T-cell (primary cell): ENCODE measurements at regions not wholly inside any gene's neighbourhood (a gene's known extent, or its start where the extent isn't known, plus 50 kb on each side); places are given as distances from the start of the nearest gene placed in this dataset.

Experiments used
- ATAC-seq, 4 experiments: fragments of 200-7000 bp in 3 of 4; fragments of 150-1000 bp in 1 of 4; cut with Tn5 transposase; replicated peaks in 1 of 4; 1 replicate in 3 of 4; 2 replicates in 1 of 4; pipeline ENCODE4 v1.10.0; 2021; ENCODE audit warnings: moderate library complexity in 3 of 4, mild to moderate bottlenecking in 2 of 4, moderate number of reproducible peaks in 1 of 4
- CTCF ChIA-PET, 2 donors: fragments of 300-600 bp; sonication (Branson Sonifier 250); formaldehyde crosslinking; loops; one replicate each; lab custom pipeline; 2022; ENCODE audit warnings: antibody characterized with exemption in 2 of 2; lab: Charles Lee
- POLR2A ChIA-PET, 2 donors: fragments of 300-600 bp; sonication (Branson Sonifier 250); formaldehyde crosslinking; loops; one replicate each; lab custom pipeline; 2022; ENCODE audit warnings: antibody characterized with exemption in 2 of 2; lab: Charles Lee
- DNase-seq, 35 experiments: peaks; one replicate each; pipeline versions ENCODE4 v3.0.0 to v3.0.0-alpha.2; 2013 to 2023
- H3K27ac ChIP-seq: one replicate; pipeline ENCODE4 v1.5.1; 2013; ENCODE audit warnings: low read length
- H3K27me3 ChIP-seq, 2 experiments: replicated peaks in 1 of 2; 1 replicate in 1 of 2; 2 replicates in 1 of 2; pipeline versions ENCODE4 v1.6.1 to v1.7.0; 2013; ENCODE audit warnings: low read length in 1 of 2, mixed read lengths in 1 of 2; ENCODE audit not compliant: control insufficient read depth in 2 of 2, insufficient read depth in 2 of 2; ENCODE audit errors: extremely low read depth in 1 of 2
- H3K36me3 ChIP-seq, 2 donors: 1 replicate in 1 of 2; 2 replicates in 1 of 2; pipeline versions ENCODE4 v1.6.1 to v1.7.0; 2013; ENCODE audit warnings: low read length in 1 of 2; ENCODE audit not compliant: control insufficient read depth in 2 of 2, insufficient read depth in 1 of 2; ENCODE audit errors: extremely low read depth in 1 of 2
- H3K4me1 ChIP-seq, 2 experiments: 1 replicate in 1 of 2; 2 replicates in 1 of 2; pipeline versions ENCODE4 v1.6.1 to v1.7.0; 2013; ENCODE audit warnings: low read length in 2 of 2, mixed read lengths in 1 of 2; ENCODE audit not compliant: insufficient read depth in 2 of 2, control insufficient read depth in 1 of 2; ENCODE audit errors: extremely low read depth in 1 of 2
- H3K4me3 ChIP-seq, 2 donors: 1 replicate in 1 of 2; 2 replicates in 1 of 2; pipeline versions ENCODE4 v1.5.1 to v1.7.0; 2013; ENCODE audit warnings: mild to moderate bottlenecking in 2 of 2, low read length in 1 of 2, moderate library complexity in 1 of 2; ENCODE audit not compliant: control insufficient read depth in 1 of 2; ENCODE audit errors: extremely low read depth in 1 of 2
- H3K9me3 ChIP-seq: 2 replicates; pipeline ENCODE4 v1.7.0; 2013
- H3K27ac Mint-ChIP-seq, 2 donors: one replicate each; pipeline ENCODE4 v1.8.0; 2020 to 2021; ENCODE audit warnings: mild to moderate bottlenecking in 2 of 2, mixed read lengths in 2 of 2
- H3K27me3 Mint-ChIP-seq, 2 donors: one replicate each; pipeline ENCODE4 v1.8.0; 2021 to 2022; ENCODE audit warnings: mixed read lengths in 2 of 2
- H3K36me3 Mint-ChIP-seq: one replicate; pipeline ENCODE4 v1.8.0; 2021; ENCODE audit warnings: mixed read lengths
- H3K4me1 Mint-ChIP-seq, 3 donors: one replicate each; pipeline ENCODE4 v1.8.0; 2020 to 2022; ENCODE audit warnings: mixed read lengths in 3 of 3, mild to moderate bottlenecking in 1 of 3
- H3K4me3 Mint-ChIP-seq, 3 donors: one replicate each; pipeline ENCODE4 v1.8.0; 2020 to 2022; ENCODE audit warnings: mild to moderate bottlenecking in 3 of 3, mixed read lengths in 3 of 3, moderate library complexity in 3 of 3
- H3K9me3 Mint-ChIP-seq, 3 donors: one replicate each; pipeline ENCODE4 v1.8.0; 2020 to 2022; ENCODE audit warnings: mixed read lengths in 3 of 3
- WGBS: methylation state at CpG from one replicate; pipeline ENCODE4 v1.1.5; 2013; ENCODE audit warnings: missing lambda C conversion rate; ENCODE audit not compliant: insufficient coverage; 5-methylcytosine and 5-hydroxymethylcytosine counted together

DNA sequence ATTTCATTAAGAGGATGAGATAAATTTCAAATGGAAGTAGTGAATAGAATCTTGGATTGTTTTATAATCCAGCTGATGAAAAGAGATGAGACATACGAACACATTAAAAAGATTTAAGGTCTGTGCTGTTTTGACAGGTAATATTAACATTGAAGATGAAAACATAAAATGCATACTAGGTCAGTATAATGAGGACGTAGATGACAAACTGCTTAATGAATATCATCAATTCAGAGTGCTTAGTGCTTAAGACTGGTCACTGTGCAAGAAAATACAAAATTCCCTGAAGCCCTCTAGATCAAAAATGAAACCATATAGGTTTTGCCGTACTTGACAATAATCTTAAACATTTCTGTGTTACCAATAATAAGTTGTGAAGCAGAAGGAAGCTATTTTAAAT is 173.4 kb upstream of the THRB start:
- ChIA-PET POLR2A (no interaction called here), CTCF (no interaction called here)
- no peaks in the 10 kb centered on the region for H3K27me3 ChIP-seq
- Mint-ChIP-seq H3K4me1 (no peaks in the 10 kb centered on the region), H3K4me3 (no peak overlapping the region), H3K36me3 (no peaks in the 10 kb centered on the region), H3K9me3 (peaks cover 0 to 4% (median 0%) of the 10 kb centered on the region in 3 donors), H3K27me3 (peaks cover 0 to 2% of the 10 kb centered on the region in 2 donors), H3K27ac (no peak overlapping the region)
- DNase-seq (no peak), ATAC-seq (no peak)
- no peaks in the 10 kb centered on the region for H3K9me3 ChIP-seq
- H3K27ac ChIP-seq, result no peak overlapping the region
- H3K4me1 ChIP-seq, result no peaks in the 10 kb centered on the region
- H3K36me3 ChIP-seq, result no peaks in the 10 kb centered on the region
- no peak overlapping the region for H3K4me3 ChIP-seq
- 80% methylated on average over 1 of the region's 3 CpGs for WGBS

- Histone ChIP-seq H3K9me3 (no peaks in the 10 kb centered on the region), H3K4me3 (no peak overlapping the region), H3K36me3 (no peaks in the 10 kb centered on the region), H3K27ac (no peak overlapping the region), H3K27me3 (no peaks in the 10 kb centered on the region), H3K4me1 (no peaks in the 10 kb centered on the region)
- DNase-seq (no peak), ATAC-seq (no peak)
- Mint-ChIP-seq H3K4me1 (no peaks in the 10 kb centered on the region), H3K4me3 (no peak overlapping the region), H3K36me3 (no peaks in the 10 kb centered on the region), H3K9me3 (no peaks in the 10 kb centered on the region), H3K27ac (no peak overlapping the region), H3K27me3 (peaks cover 0 to 3% of the 10 kb centered on the region in 2 donors)
- ChIA-PET CTCF (interaction anchor here in 1 of 2 donors (1.7 kb wide), 1 partner anchor 10 kb away, joined by 4 read pairs; no protein-coding TSS in a partner anchor), POLR2A (no interaction called here)
- WGBS, result 57% methylated on average over 1 of the region's 3 CpGs
Observed at GRCh38 chr3:24670871-24671270, 176.2 kb upstream of the THRB start.

- no peaks in the 10 kb centered on the region for H3K36me3 ChIP-seq
- no peak overlapping the region for H3K4me3 Mint-ChIP-seq
- no peak overlapping the region for H3K4me3 ChIP-seq
- H3K27ac Mint-ChIP-seq, result no peak overlapping the region
- H3K4me1 ChIP-seq, result no peaks in the 10 kb centered on the region
- H3K27me3 Mint-ChIP-seq, result peaks cover 0 to 3% of the 10 kb centered on the region in 2 donors
- H3K27me3 ChIP-seq, result no peaks in the 10 kb centered on the region
- peaks cover 0 to 5% (median 4%) of the 10 kb centered on the region in 3 donors for H3K4me1 Mint-ChIP-seq
- no CpG with 5 or more reads among the region's 1 CpG for WGBS
- ChIA-PET POLR2A (no interaction called here), CTCF (no interaction called here)
- DNase-seq, result no peak
- H3K36me3 Mint-ChIP-seq, result no peaks in the 10 kb centered on the region
- H3K9me3 Mint-ChIP-seq, result no peaks in the 10 kb centered on the region
- no peak for ATAC-seq
- no peak overlapping the region for H3K27ac ChIP-seq
- no peaks in the 10 kb centered on the region for H3K9me3 ChIP-seq
Observed at GRCh38 chr3:24673596-24673995, 178.9 kb upstream of the THRB start.

- H3K9me3 ChIP-seq, result no peaks in the 10 kb centered on the region
- DNase-seq, result no peak
- no peak overlapping the region for H3K4me3 ChIP-seq
- ATAC-seq, result no peak
- ChIA-PET POLR2A (no interaction called here), CTCF (no interaction called here)
- Mint-ChIP-seq H3K9me3 (no peaks in the 10 kb centered on the region), H3K4me3 (no peak overlapping the region), H3K27me3 (peaks cover 0 to 3% of the 10 kb centered on the region in 2 donors), H3K4me1 (peaks cover 0 to 8% (median 5%) of the 10 kb centered on the region in 3 donors), H3K27ac (no peak overlapping the region), H3K36me3 (no peaks in the 10 kb centered on the region)
- no peaks in the 10 kb centered on the region for H3K36me3 ChIP-seq
- H3K27me3 ChIP-seq, result no peaks in the 10 kb centered on the region
- no CpG with 5 or more reads among the region's 2 CpGs for WGBS
- no peaks in the 10 kb centered on the region for H3K4me1 ChIP-seq
- no peak overlapping the region for H3K27ac ChIP-seq
Observed at GRCh38 chr3:24674261-24674660, 179.6 kb upstream of the THRB start.

GRCh38 chr3:24678021-24678420 is 183.4 kb upstream of the THRB start:
- no peaks in the 10 kb centered on the region for H3K9me3 Mint-ChIP-seq
- H3K4me1 Mint-ChIP-seq, result peaks cover 0 to 8% (median 5%) of the 10 kb centered on the region in 3 donors
- Histone ChIP-seq H3K4me3 (no peak overlapping the region), H3K4me1 (no peaks in the 10 kb centered on the region), H3K27ac (no peak overlapping the region), H3K9me3 (no peaks in the 10 kb centered on the region), H3K36me3 (no peaks in the 10 kb centered on the region), H3K27me3 (peaks cover 0 to 2% of the 10 kb centered on the region in 2 experiments)
- DNase-seq (no peak), ATAC-seq (no peak)
- CTCF ChIA-PET, result no interaction called here
- H3K27ac Mint-ChIP-seq, result no peak overlapping the region
- 0% methylated on average over 2 of the region's 2 CpGs for WGBS
- POLR2A ChIA-PET, result no interaction called here
- no peaks in the 10 kb centered on the region for H3K36me3 Mint-ChIP-seq
- H3K4me3 Mint-ChIP-seq, result peak overlapping the region in 1 of 3 donors; percentile 28
- H3K27me3 Mint-ChIP-seq, result peaks cover 0 to 3% of the 10 kb centered on the region in 2 donors

DNA sequence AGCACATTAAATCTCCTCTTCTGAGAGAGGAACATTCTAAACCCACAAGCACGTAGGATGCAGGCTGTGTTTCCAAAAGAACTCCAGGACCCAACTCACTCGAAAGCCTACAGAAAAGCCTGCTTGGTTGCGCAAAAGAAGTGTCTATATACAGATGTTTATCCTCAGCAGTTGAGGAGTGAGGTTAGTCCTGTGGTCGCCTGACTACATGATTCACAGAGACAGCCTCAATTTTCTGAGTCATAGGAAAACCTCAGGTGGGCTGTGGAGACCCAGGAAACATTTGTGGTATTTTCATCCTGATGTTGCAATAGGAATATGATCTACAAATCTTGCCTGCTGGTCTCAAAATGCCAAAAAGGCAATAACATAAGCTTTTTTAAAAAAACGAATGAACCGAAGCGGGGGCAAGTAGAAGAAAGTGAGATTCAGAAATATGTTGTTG is 183.8 kb upstream of the THRB start:
- Mint-ChIP-seq H3K4me1 (peaks cover 0 to 8% (median 5%) of the 10 kb centered on the region in 3 donors), H3K4me3 (peak overlapping the region in 1 of 3 donors; percentile 28), H3K27ac (no peak overlapping the region), H3K27me3 (peaks cover 0 to 3% of the 10 kb centered on the region in 2 donors), H3K36me3 (no peaks in the 10 kb centered on the region), H3K9me3 (no peaks in the 10 kb centered on the region)
- ATAC-seq (no peak), DNase-seq (no peak)
- Histone ChIP-seq H3K27ac (no peak overlapping the region), H3K27me3 (peaks cover 0 to 2% of the 10 kb centered on the region in 2 experiments), H3K4me1 (no peaks in the 10 kb centered on the region), H3K36me3 (no peaks in the 10 kb centered on the region), H3K9me3 (no peaks in the 10 kb centered on the region), H3K4me3 (no peak overlapping the region)
- POLR2A ChIA-PET, result no interaction called here
- CTCF ChIA-PET, result no interaction called here
- 0% methylated on average over 1 of the region's 7 CpGs for WGBS

- Mint-ChIP-seq H3K27ac (no peak overlapping the region), H3K36me3 (no peaks in the 10 kb centered on the region), H3K4me1 (peaks cover 0 to 8% (median 5%) of the 10 kb centered on the region in 3 donors), H3K9me3 (no peaks in the 10 kb centered on the region), H3K27me3 (peaks cover 0 to 3% of the 10 kb centered on the region in 2 donors), H3K4me3 (no peak overlapping the region)
- ATAC-seq (no peak), DNase-seq (no peak)
- no peaks in the 10 kb centered on the region for H3K9me3 ChIP-seq
- no peaks in the 10 kb centered on the region for H3K4me1 ChIP-seq
- CTCF ChIA-PET, result no interaction called here
- H3K4me3 ChIP-seq, result no peak overlapping the region
- POLR2A ChIA-PET, result no interaction called here
- no peak overlapping the region for H3K27ac ChIP-seq
- no peaks in the 10 kb centered on the region for H3K36me3 ChIP-seq
- H3K27me3 ChIP-seq, result peaks cover 0 to 2% of the 10 kb centered on the region in 2 experiments
Observed at GRCh38 chr3:24679429-24679828, 184.8 kb upstream of the THRB start.
